Tibial artery (tissue), 4 donors: ENCODE measurements at regions not wholly inside any gene's neighbourhood (a gene's known extent, or its start where the extent isn't known, plus 50 kb on each side); places are given as distances from the start of the nearest gene placed in this dataset.

ENCODE experiments used
- DNase-seq, 2 donors: peaks; one replicate each; pipeline ENCODE4 v3.0.0-alpha.2; 2019
- H3K27ac ChIP-seq, 2 donors: fragments of 200-600 bp; sonication (generic) in 1 of 2; 1 replicate in 1 of 2; 2 replicates in 1 of 2; pipeline ENCODE4 v1.5.1; 2018 to 2019; ENCODE audit warnings: mild to moderate bottlenecking in 1 of 2
- H3K27me3 ChIP-seq, 2 donors: fragments of 200-600 bp; sonication (generic) in 1 of 2; one replicate each; pipeline versions ENCODE4 v1.5.1 to v1.6.0; 2016 to 2019
- H3K36me3 ChIP-seq, 3 donors: fragments of 200-600 bp; sonication (generic) in 2 of 3; one replicate each; pipeline ENCODE4 v1.5.1; 2016 to 2019; ENCODE audit warnings: mild to moderate bottlenecking in 2 of 3
- H3K4me1 ChIP-seq, 4 donors: fragments of 200-600 bp; sonication (generic) in 2 of 4; 1 replicate in 3 of 4; 2 replicates in 1 of 4; pipeline ENCODE4 v1.5.1; 2016 to 2019
- H3K4me3 ChIP-seq, 2 donors: fragments of 200-600 bp; sonication (generic) in 1 of 2; 1 replicate in 1 of 2; 2 replicates in 1 of 2; pipeline ENCODE4 v1.5.1; 2018 to 2019; ENCODE audit warnings: mild to moderate bottlenecking in 2 of 2
- H3K9me3 ChIP-seq, 3 donors: fragments of 200-600 bp; sonication (generic) in 1 of 3; one replicate each; pipeline ENCODE4 v1.5.1; 2016 to 2019
- CTCF ChIP-seq, 2 experiments: fragments of 200-600 bp in 1 of 2; fragments of 450-650 bp in 1 of 2; IDR thresholded peaks; one replicate each; pipeline ENCODE4 v1.5.1; 2017 to 2019; ENCODE audit warnings: antibody characterized with exemption in 2 of 2, mild to moderate bottlenecking in 1 of 2, moderate library complexity in 1 of 2
- intact Hi-C: fragments of 100-400 bp; cut with DNase I; formaldehyde crosslinking; loops from one replicate; pipeline ENCODE4 v1.15.0; 2023; ENCODE audit warnings: low total_unique reads

- H3K27ac ChIP-seq, result no peak overlapping the region
- no peaks in the 10 kb centered on the region for H3K9me3 ChIP-seq
- no peaks in the 10 kb centered on the region for H3K36me3 ChIP-seq
- no peaks in the 10 kb centered on the region for H3K4me1 ChIP-seq
- no peak for DNase-seq
- no peaks in the 10 kb centered on the region for H3K27me3 ChIP-seq
- TF ChIP-seq CTCF (IDR thresholded peaks at IDR 0.05), result no peak
- no peak overlapping the region for H3K4me3 ChIP-seq
- intact Hi-C loops, result no loop called here
Observed at GRCh38 chr7:84479059-84479458, 284.5 kb upstream of the SEMA3A start.

- Histone ChIP-seq H3K4me1 (no peaks in the 10 kb centered on the region), H3K4me3 (no peak overlapping the region), H3K27ac (no peak overlapping the region), H3K9me3 (no peaks in the 10 kb centered on the region), H3K27me3 (no peaks in the 10 kb centered on the region), H3K36me3 (no peaks in the 10 kb centered on the region)
- no peak for DNase-seq
- intact Hi-C loops, result no loop called here
- no peak for TF ChIP-seq CTCF (IDR thresholded peaks at IDR 0.05)
Observed at GRCh38 chr7:84477786-84478478, 283.3 kb upstream of the SEMA3A start.

GRCh38 chr7:84474436-84474835, 279.8 kb upstream of the SEMA3A start:
- H3K4me1 ChIP-seq, result no peaks in the 10 kb centered on the region
- no peaks in the 10 kb centered on the region for H3K27me3 ChIP-seq
- no peak overlapping the region for H3K27ac ChIP-seq
- intact Hi-C loops, result no loop called here
- no peaks in the 10 kb centered on the region for H3K9me3 ChIP-seq
- no peak overlapping the region for H3K4me3 ChIP-seq
- no peak for TF ChIP-seq CTCF (IDR thresholded peaks at IDR 0.05)
- DNase-seq, result no peak
- H3K36me3 ChIP-seq, result no peaks in the 10 kb centered on the region

- H3K27ac ChIP-seq, result no peak overlapping the region
- H3K27me3 ChIP-seq, result no peaks in the 10 kb centered on the region
- H3K9me3 ChIP-seq, result no peaks in the 10 kb centered on the region
- no peaks in the 10 kb centered on the region for H3K36me3 ChIP-seq
- DNase-seq, result no peak
- no peaks in the 10 kb centered on the region for H3K4me1 ChIP-seq
- no peak overlapping the region for H3K4me3 ChIP-seq
- intact Hi-C loops, result no loop called here
- no peak for TF ChIP-seq CTCF (IDR thresholded peaks at IDR 0.05)
Observed at GRCh38 chr7:84471576-84471975, 277.0 kb upstream of the SEMA3A start.

GRCh38 chr7:84469034-84469433, 274.4 kb upstream of the SEMA3A start:
- no peaks in the 10 kb centered on the region for H3K9me3 ChIP-seq
- intact Hi-C loops, result no loop called here
- no peaks in the 10 kb centered on the region for H3K27me3 ChIP-seq
- TF ChIP-seq CTCF (IDR thresholded peaks at IDR 0.05), result no peak
- no peak overlapping the region for H3K4me3 ChIP-seq
- no peak for DNase-seq
- H3K4me1 ChIP-seq, result no peaks in the 10 kb centered on the region
- H3K36me3 ChIP-seq, result no peaks in the 10 kb centered on the region
- no peak overlapping the region for H3K27ac ChIP-seq

- Histone ChIP-seq H3K27ac (no peak overlapping the region), H3K9me3 (no peaks in the 10 kb centered on the region), H3K4me1 (no peaks in the 10 kb centered on the region), H3K27me3 (no peaks in the 10 kb centered on the region), H3K36me3 (no peaks in the 10 kb centered on the region), H3K4me3 (no peak overlapping the region)
- no peak for TF ChIP-seq CTCF (IDR thresholded peaks at IDR 0.05)
- intact Hi-C loops, result no loop called here
- DNase-seq, result no peak
Observed at GRCh38 chr7:84462259-84462658, 267.7 kb upstream of the SEMA3A start.
